K562 (cell line): ENCODE measurements at regions not wholly inside any gene's neighbourhood (a gene's known extent, or its start where the extent isn't known, plus 50 kb on each side); places are given as distances from the start of the nearest gene placed in this dataset.

ENCODE experiments used
- ATAC-seq: fragments of 200-7000 bp; cut with Tn5 transposase; 3 replicates; pipeline ENCODE4 v1.9.1; 2020; ENCODE audit warnings: moderate library complexity
- BruUV-seq: library from RNA; stranded (reverse); fragments of 400-500 nt; replicated peaks from 2 replicates; lab custom pipeline; 2021; lab: Mats Ljungman, UMichigan
- CTCF ChIA-PET: fragments of 300-600 bp; formaldehyde crosslinking; extraction: SDS; loops from one replicate; lab custom pipeline; 2021; ENCODE audit warnings: low intra/inter-chr PET ratio; lab: Yijun Ruan, JAX
- POLR2A ChIA-PET: fragments of 300-600, 350-650 bp; sonication (Branson Sonifier 250); formaldehyde crosslinking; extraction: SDS; loops from one replicate; lab custom pipeline; 2021; ENCODE audit warnings: antibody characterized with exemption, inconsistent platforms; lab: Yijun Ruan, JAX
- DNase-seq, 4 experiments: peaks; one replicate each; pipeline versions ENCODE4 v3.0.0 to v3.0.0-alpha.2; 2011 to 2018; ENCODE audit warnings: low spot score in 3 of 4, mixed read lengths in 3 of 4; ENCODE audit errors: extremely low read depth in 1 of 4
- FAIRE-seq: peaks from 2 replicates; lab custom pipeline; 2011; peaks lifted over from hg19 to GRCh38; lab: Jason Lieb, UNC
- H2AFZ ChIP-seq: 2 replicates; pipeline ENCODE4 v1.6.0; 2011; ENCODE audit warnings: low read depth, low read length, control low read depth, inconsistent platforms
- H3K27ac ChIP-seq: fragments of 200-600 bp; 3 replicates; pipeline ENCODE4 v1.8.0; 2011; ENCODE audit warnings: low read depth, mild to moderate bottlenecking, control low read depth, inconsistent platforms, low read length, moderate library complexity, mixed read lengths; ENCODE audit errors: extremely low read depth
- H3K27me3 ChIP-seq, 2 experiments: fragments of 300-600 bp in 1 of 2; 2 replicates in 1 of 2; 3 replicates in 1 of 2; pipeline versions ENCODE4 v1.6.0 to v1.8.0; 2011; ENCODE audit warnings: inconsistent platforms in 2 of 2, low read length in 2 of 2, mild to moderate bottlenecking in 1 of 2, mixed read lengths in 1 of 2, moderate library complexity in 1 of 2; ENCODE audit not compliant: control insufficient read depth in 2 of 2, insufficient read depth in 2 of 2
- H3K36me3 ChIP-seq: fragments of 300-600 bp; 3 replicates; pipeline ENCODE4 v1.8.0; 2011; ENCODE audit warnings: mild to moderate bottlenecking, low read length, inconsistent platforms; ENCODE audit not compliant: control insufficient read depth, insufficient read depth
- H3K4me1 ChIP-seq, 2 experiments: fragments of 200-600 bp in 1 of 2; replicated peaks in 1 of 2; 2 replicates in 1 of 2; 3 replicates in 1 of 2; pipeline versions ENCODE4 v1.5.1 to v1.8.0; 2011; ENCODE audit warnings: inconsistent platforms in 2 of 2, low read length in 2 of 2, mild to moderate bottlenecking in 1 of 2, mixed read lengths in 1 of 2, moderate library complexity in 1 of 2; ENCODE audit not compliant: control insufficient read depth in 2 of 2, insufficient read depth in 2 of 2
- H3K4me2 ChIP-seq: 2 replicates; pipeline ENCODE4 v1.6.1; 2011; ENCODE audit warnings: low read length, control low read depth, inconsistent platforms, mixed read lengths; ENCODE audit not compliant: insufficient read depth
- H3K4me3 ChIP-seq: fragments of 200-600 bp; sonication (generic), shearing (Covaris generic); 2 replicates; pipeline ENCODE4 v1.5.1; 2016; ENCODE audit warnings: control low read depth, inconsistent platforms
- H3K79me2 ChIP-seq: fragments of 200-600 bp; 3 replicates; pipeline ENCODE4 v1.8.0; 2011; ENCODE audit warnings: low read length, inconsistent platforms; ENCODE audit not compliant: control insufficient read depth, insufficient read depth
- H3K9ac ChIP-seq, 2 experiments: 2 replicates each; pipeline versions ENCODE4 v1.6.0 to v1.6.1; 2011; ENCODE audit warnings: low read depth in 2 of 2, low read length in 2 of 2, control low read depth in 1 of 2, inconsistent platforms in 1 of 2, mild to moderate bottlenecking in 1 of 2, mixed read lengths in 1 of 2; ENCODE audit not compliant: insufficient read depth in 1 of 2
- H3K9me1 ChIP-seq: one replicate; pipeline ENCODE4 v1.6.0; 2011; ENCODE audit warnings: inconsistent platforms, mild to moderate bottlenecking, low read length, moderate library complexity; ENCODE audit not compliant: control insufficient read depth, insufficient read depth
- H3K9me3 ChIP-seq: replicated peaks from 2 replicates; pipeline ENCODE4 v1.5.1; 2011; ENCODE audit warnings: low read depth, low read length, inconsistent platforms; ENCODE audit not compliant: control insufficient read depth, insufficient read depth
- H4K20me1 ChIP-seq: replicated peaks from 2 replicates; pipeline ENCODE4 v1.6.1; 2011; ENCODE audit warnings: low read length, inconsistent platforms, mixed read lengths; ENCODE audit not compliant: control insufficient read depth, insufficient read depth
- CBX3 ChIP-seq, 2 experiments: IDR thresholded peaks; 1 replicate in 1 of 2; 2 replicates in 1 of 2; pipeline ENCODE4 v1.6.1; 2012; ENCODE audit warnings: inconsistent platforms in 2 of 2, low read length in 2 of 2, borderline replicate concordance in 1 of 2, control low read depth in 1 of 2
- CREB5 ChIP-seq: fragments of 250-450 bp; sonication (Bioruptor Pico); IDR thresholded peaks from 2 replicates; pipeline ENCODE4 v1.5.0; 2020; ENCODE audit warnings: mild to moderate bottlenecking
- CSDE1 ChIP-seq, 2 experiments: fragments of 450-650 bp; IDR thresholded peaks; 2 replicates each; pipeline ENCODE4 v1.6.1; 2016; ENCODE audit warnings: mild to moderate bottlenecking in 1 of 2
- GTF2E2 ChIP-seq: fragments of 200-800 bp; sonication (Bioruptor generic); IDR thresholded peaks from 2 replicates; pipeline ENCODE4 v1.6.1; 2016; ENCODE audit warnings: missing genetic modification characterization, missing compliant biosample characterization
- HNRNPUL1 ChIP-seq: fragments of 200-400 bp; formaldehyde crosslinking; IDR thresholded peaks from 2 replicates; pipeline ENCODE4 v1.6.1; 2017; ENCODE audit warnings: low read length
- MYC ChIP-seq, 2 experiments: fragments of 250-450 bp in 1 of 2; sonication (Bioruptor Pico) in 1 of 2; IDR thresholded peaks; 2 replicates each; pipeline versions ENCODE4 v1.5.1 to v1.6.1; 2012 to 2021; ENCODE audit warnings: low read depth in 2 of 2, borderline replicate concordance in 1 of 2, improper control_type of control experiment in 1 of 2, low read length in 1 of 2, mild to moderate bottlenecking in 1 of 2, moderate library complexity in 1 of 2
- THRB ChIP-seq: fragments of 450-650 bp; formaldehyde crosslinking; conservative IDR thresholded peaks from 2 replicates; pipeline ENCODE4 v1.4.0; 2022; ENCODE audit warnings: mild to moderate bottlenecking, missing genetic modification characterization
- ZNF707 ChIP-seq: fragments of 250-450 bp; sonication (Bioruptor Pico); conservative IDR thresholded peaks from 2 replicates; pipeline ENCODE4 v1.8.0; 2022; ENCODE audit warnings: inconsistent platforms, mild to moderate bottlenecking, moderate library complexity
- ZNF766 ChIP-seq: fragments of 200-800 bp; sonication (Bioruptor generic); conservative IDR thresholded peaks from 2 replicates; pipeline ENCODE4 v1.6.1; 2016; ENCODE audit warnings: missing genetic modification characterization, missing compliant biosample characterization
- ZNF77 ChIP-seq: fragments of 250-450 bp; sonication (Bioruptor Pico); IDR thresholded peaks from 2 replicates; pipeline ENCODE4 v1.5.0; 2020
- WGBS: fragments of 100-300 bp; shearing (Covaris generic); methylation state at CpG from one replicate; pipeline ENCODE4 v1.1.6; 2016; ENCODE audit warnings: low coverage, mixed read lengths; ENCODE audit not compliant: insufficient coverage; ENCODE audit errors: missing lambda C conversion rate; 5-methylcytosine and 5-hydroxymethylcytosine counted together
- in situ Hi-C: fragments of 300-500 bp; cut with MboI; formaldehyde crosslinking; loops from 4 replicates; pipeline ENCODE4 v1.15.0; 2018; ENCODE audit warnings: inconsistent platforms, mixed read lengths
- intact Hi-C: fragments of 100-400 bp; cut with micrococcal nuclease; formaldehyde crosslinking; loops from 2 replicates; pipeline ENCODE4 v1.14.2; 2022
- TF ChIP-seq, protein P1 (sequence below): fragments of 450-650 bp; formaldehyde crosslinking; IDR thresholded peaks from 2 replicates; pipeline ENCODE4 v1.4.0; 2022; ENCODE audit warnings: mild to moderate bottlenecking, moderate library complexity
- TF ChIP-seq, protein P2 (sequence below): fragments of 250-450 bp; sonication (Bioruptor Pico); IDR thresholded peaks from 2 replicates; pipeline ENCODE4 v1.4.0; 2020; ENCODE audit warnings: mild to moderate bottlenecking, moderate library complexity, borderline replicate concordance

DNA sequence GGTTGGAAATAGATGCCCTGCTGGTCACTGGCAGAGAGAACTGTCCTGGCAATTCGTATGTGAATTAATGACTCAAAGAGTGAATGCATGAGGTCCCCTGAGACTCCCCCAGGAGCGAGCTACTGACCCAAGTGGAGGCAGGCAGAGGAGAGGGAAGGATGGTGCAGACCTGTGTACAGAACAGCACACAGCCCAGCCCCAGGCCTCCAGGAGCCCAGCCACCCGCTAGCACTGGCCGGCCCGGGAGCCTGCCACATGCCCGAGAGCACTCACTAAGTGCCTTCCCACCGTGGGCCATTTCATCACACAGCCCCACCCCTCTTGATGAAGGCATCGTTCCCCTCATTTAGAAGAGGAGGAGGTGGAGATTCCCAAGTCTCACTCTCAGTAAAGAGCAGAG lies 62.0 kb upstream of the IGSF21 start:
- no peaks in the 10 kb centered on the region for H3K4me1 ChIP-seq
- WGBS, result 1% methylated on average over 8 of the region's 8 CpGs
- in situ Hi-C loops (no loop called here), intact Hi-C loops (no loop called here)
- no peak overlapping the region for H2AFZ ChIP-seq
- H3K79me2 ChIP-seq, result no peaks in the 10 kb centered on the region
- H3K36me3 ChIP-seq, result no peaks in the 10 kb centered on the region
- ChIA-PET POLR2A (no interaction called here), CTCF (no interaction called here)
- BruUV-seq, result no TSS peak
- TF ChIP-seq, protein P1, sequence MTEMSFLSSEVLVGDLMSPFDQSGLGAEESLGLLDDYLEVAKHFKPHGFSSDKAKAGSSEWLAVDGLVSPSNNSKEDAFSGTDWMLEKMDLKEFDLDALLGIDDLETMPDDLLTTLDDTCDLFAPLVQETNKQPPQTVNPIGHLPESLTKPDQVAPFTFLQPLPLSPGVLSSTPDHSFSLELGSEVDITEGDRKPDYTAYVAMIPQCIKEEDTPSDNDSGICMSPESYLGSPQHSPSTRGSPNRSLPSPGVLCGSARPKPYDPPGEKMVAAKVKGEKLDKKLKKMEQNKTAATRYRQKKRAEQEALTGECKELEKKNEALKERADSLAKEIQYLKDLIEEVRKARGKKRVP, result no peak
- TF ChIP-seq CSDE1 (IDR thresholded peaks at IDR 0.05) (no peak), CBX3 (IDR thresholded peaks at IDR 0.05; ENCODE audit: borderline replicate concordance in 1 of 2, low read length in 2 of 2) (no peak), HNRNPUL1 (no peak), CREB5 (CRISPR knock-in tag) (no peak), ZNF707 (no peak), THRB (CRISPR knock-in tag) (no peak), GTF2E2 (no peak), ZNF766 (no peak), MYC (IDR thresholded peaks at IDR 0.05; ENCODE audit: low read depth, low read length) (no peak), MYC (CRISPR knock-in tag; IDR thresholded peaks at IDR 0.05; ENCODE audit: borderline replicate concordance, low read depth) (no peak), ZNF77 (CRISPR knock-in tag) (no peak)
- TF ChIP-seq, protein P2, sequence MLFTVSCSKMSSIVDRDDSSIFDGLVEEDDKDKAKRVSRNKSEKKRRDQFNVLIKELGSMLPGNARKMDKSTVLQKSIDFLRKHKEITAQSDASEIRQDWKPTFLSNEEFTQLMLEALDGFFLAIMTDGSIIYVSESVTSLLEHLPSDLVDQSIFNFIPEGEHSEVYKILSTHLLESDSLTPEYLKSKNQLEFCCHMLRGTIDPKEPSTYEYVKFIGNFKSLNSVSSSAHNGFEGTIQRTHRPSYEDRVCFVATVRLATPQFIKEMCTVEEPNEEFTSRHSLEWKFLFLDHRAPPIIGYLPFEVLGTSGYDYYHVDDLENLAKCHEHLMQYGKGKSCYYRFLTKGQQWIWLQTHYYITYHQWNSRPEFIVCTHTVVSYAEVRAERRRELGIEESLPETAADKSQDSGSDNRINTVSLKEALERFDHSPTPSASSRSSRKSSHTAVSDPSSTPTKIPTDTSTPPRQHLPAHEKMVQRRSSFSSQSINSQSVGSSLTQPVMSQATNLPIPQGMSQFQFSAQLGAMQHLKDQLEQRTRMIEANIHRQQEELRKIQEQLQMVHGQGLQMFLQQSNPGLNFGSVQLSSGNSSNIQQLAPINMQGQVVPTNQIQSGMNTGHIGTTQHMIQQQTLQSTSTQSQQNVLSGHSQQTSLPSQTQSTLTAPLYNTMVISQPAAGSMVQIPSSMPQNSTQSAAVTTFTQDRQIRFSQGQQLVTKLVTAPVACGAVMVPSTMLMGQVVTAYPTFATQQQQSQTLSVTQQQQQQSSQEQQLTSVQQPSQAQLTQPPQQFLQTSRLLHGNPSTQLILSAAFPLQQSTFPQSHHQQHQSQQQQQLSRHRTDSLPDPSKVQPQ (CRISPR knock-in tag), result no peak
- H3K4me3 ChIP-seq, result no peak overlapping the region
- no peak for FAIRE-seq
- no peaks in the 10 kb centered on the region; a peak in 1 of 5 replicates for H3K27me3 ChIP-seq
- DNase-seq, result no peak
- no peaks in the 10 kb centered on the region for H3K9me3 ChIP-seq
- no peaks in the 10 kb centered on the region for H3K9me1 ChIP-seq
- H3K4me2 ChIP-seq, result no peak overlapping the region
- ATAC-seq, result no peak
- no peak overlapping the region for H3K9ac ChIP-seq
- H3K27ac ChIP-seq, result no peak overlapping the region
- H4K20me1 ChIP-seq, result no peaks in the 10 kb centered on the region
